ENCODE measurements at regions not wholly inside any gene's neighbourhood (a gene's known extent, or its start where the extent isn't known, plus 50 kb on each side); places are given as distances from the start of the nearest gene placed in this dataset.

DNA sequence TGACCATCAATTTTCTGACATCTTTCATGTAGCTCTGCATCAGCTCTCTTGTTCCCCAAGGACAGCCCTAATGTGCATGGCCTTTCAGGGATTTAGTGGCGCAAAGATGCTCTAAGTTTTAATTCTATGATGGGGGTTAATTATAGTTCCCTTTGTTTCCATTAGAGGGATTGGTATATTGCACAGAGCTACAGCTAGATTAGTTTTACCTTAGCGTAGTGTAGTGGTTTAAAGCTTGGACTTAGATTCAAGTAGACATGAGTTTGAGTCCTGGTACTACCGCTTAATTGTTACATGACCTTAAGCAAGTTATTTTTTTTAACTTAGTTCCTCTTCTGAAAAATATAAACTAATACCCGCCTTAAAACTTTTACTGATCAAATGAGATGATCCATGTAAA lies 247.8 kb upstream of the KRR1 start:
- no peak for TF ChIP-seq EZH2 (IDR thresholded peaks at IDR 0.05; ENCODE audit: insufficient read depth, poor library complexity, severe bottlenecking)
- TF ChIP-seq EZH2phosphoT487 (IDR thresholded peaks at IDR 0.05; ENCODE audit: insufficient read depth, low read depth): no peak
